CD4-positive, alpha-beta memory T cell (primary cell): ENCODE measurements at regions not wholly inside any gene's neighbourhood (a gene's known extent, or its start where the extent isn't known, plus 50 kb on each side); places are given as distances from the start of the nearest gene placed in this dataset.

ENCODE experiments used
- CTCF ChIA-PET: fragments of 350-600 bp; sonication (Branson Sonifier 250); formaldehyde crosslinking; loops from one replicate; lab custom pipeline; 2021; ENCODE audit warnings: inconsistent platforms; ENCODE audit not compliant: partially characterized antibody; lab: Charles Lee
- POLR2A ChIA-PET: fragments of 350-600 bp; sonication (Branson Sonifier 250); formaldehyde crosslinking; loops from one replicate; lab custom pipeline; 2021; ENCODE audit not compliant: partially characterized antibody; lab: Charles Lee
- DNase-seq, 5 donors: peaks; one replicate each; pipeline versions ENCODE4 v3.0.0 to v3.0.0-alpha.2; 2020 to 2022; ENCODE audit warnings: mixed read lengths in 1 of 5
- H3K27ac ChIP-seq: one replicate; pipeline ENCODE4 v1.7.0; 2013; ENCODE audit warnings: low read depth, low read length
- H3K27me3 ChIP-seq: 2 replicates; pipeline ENCODE4 v1.7.0; 2013; ENCODE audit warnings: mild to moderate bottlenecking, low read length, moderate library complexity; ENCODE audit not compliant: insufficient read depth
- H3K36me3 ChIP-seq: 2 replicates; pipeline ENCODE4 v1.7.0; 2013; ENCODE audit warnings: mild to moderate bottlenecking, low read length, moderate library complexity; ENCODE audit not compliant: insufficient read depth
- H3K4me1 ChIP-seq: 2 replicates; pipeline ENCODE4 v1.7.0; 2013; ENCODE audit warnings: mild to moderate bottlenecking, low read length, moderate library complexity; ENCODE audit not compliant: insufficient read depth
- H3K4me3 ChIP-seq, 2 donors: one replicate each; pipeline ENCODE4 v1.7.0; 2013; ENCODE audit warnings: low read length in 2 of 2, mild to moderate bottlenecking in 1 of 2
- H3K9me3 ChIP-seq, 2 donors: one replicate each; pipeline ENCODE4 v1.7.0; 2013; ENCODE audit warnings: low read length in 2 of 2, control low read depth in 1 of 2; ENCODE audit not compliant: control insufficient read depth in 1 of 2
- H3K27ac Mint-ChIP-seq, 7 donors: one replicate each; pipeline ENCODE4 v1.8.0; 2020 to 2021; ENCODE audit warnings: mixed read lengths in 7 of 7, mild to moderate bottlenecking in 6 of 7, inconsistent platforms in 3 of 7, moderate library complexity in 3 of 7
- H3K27me3 Mint-ChIP-seq, 2 donors: one replicate each; pipeline ENCODE4 v1.8.0; 2020 to 2021; ENCODE audit warnings: mixed read lengths in 2 of 2
- H3K36me3 Mint-ChIP-seq, 2 donors: one replicate each; pipeline ENCODE4 v1.8.0; 2020 to 2021; ENCODE audit warnings: mixed read lengths in 2 of 2, inconsistent platforms in 1 of 2, mild to moderate bottlenecking in 1 of 2
- H3K4me1 Mint-ChIP-seq, 4 donors: one replicate each; pipeline ENCODE4 v1.8.0; 2020 to 2021; ENCODE audit warnings: mixed read lengths in 4 of 4, mild to moderate bottlenecking in 1 of 4
- H3K4me3 Mint-ChIP-seq, 8 donors: one replicate each; pipeline ENCODE4 v1.8.0; 2020 to 2021; ENCODE audit warnings: mixed read lengths in 8 of 8, mild to moderate bottlenecking in 7 of 8, moderate library complexity in 6 of 8, inconsistent platforms in 3 of 8
- H3K9me3 Mint-ChIP-seq, 8 donors: one replicate each; pipeline ENCODE4 v1.8.0; 2020 to 2021; ENCODE audit warnings: mixed read lengths in 8 of 8, mild to moderate bottlenecking in 5 of 8, inconsistent platforms in 3 of 8, moderate library complexity in 1 of 8
- intact Hi-C: fragments of 100-400 bp; cut with micrococcal nuclease; formaldehyde crosslinking; loops from one replicate; pipeline ENCODE4 v1.15.1; 2023

GRCh38 chr6:95243053-95243452 is 334.3 kb upstream of the MANEA start:
- intact Hi-C loops: no loop called here
- Mint-ChIP-seq H3K27me3 (no peaks in the 10 kb centered on the region), H3K9me3 (no peaks in the 10 kb centered on the region), H3K4me3 (no peak overlapping the region), H3K36me3 (no peaks in the 10 kb centered on the region), H3K4me1 (no peaks in the 10 kb centered on the region), H3K27ac (no peak overlapping the region)
- Histone ChIP-seq H3K4me3 (no peak overlapping the region), H3K27ac (no peak overlapping the region), H3K27me3 (no peaks in the 10 kb centered on the region), H3K36me3 (no peaks in the 10 kb centered on the region), H3K4me1 (no peaks in the 10 kb centered on the region), H3K9me3 (no peaks in the 10 kb centered on the region)
- DNase-seq: no peak
- CTCF ChIA-PET: no interaction called here
- POLR2A ChIA-PET: no interaction called here

GRCh38 chr6:95244751-95245150 is 332.6 kb upstream of the MANEA start:
- CTCF ChIA-PET: no interaction called here
- POLR2A ChIA-PET: no interaction called here
- no peak for DNase-seq

GRCh38 chr6:95248499-95248898 is 328.8 kb upstream of the MANEA start:
- H3K27ac ChIP-seq: no peak overlapping the region
- H3K4me1 Mint-ChIP-seq: no peaks in the 10 kb centered on the region
- CTCF ChIA-PET: interaction anchor here (1.1 kb wide), 1 partner anchor 10 kb away, joined by 3 read pairs; no protein-coding TSS in a partner anchor
- H3K36me3 Mint-ChIP-seq: no peaks in the 10 kb centered on the region
- no peaks in the 10 kb centered on the region for H3K9me3 Mint-ChIP-seq
- no peak overlapping the region for H3K4me3 ChIP-seq
- no peaks in the 10 kb centered on the region for H3K27me3 Mint-ChIP-seq
- no peak for DNase-seq
- H3K27me3 ChIP-seq: no peaks in the 10 kb centered on the region
- H3K4me3 Mint-ChIP-seq: no peak overlapping the region
- intact Hi-C loops: no loop called here
- no peaks in the 10 kb centered on the region for H3K4me1 ChIP-seq
- POLR2A ChIA-PET: no interaction called here
- H3K27ac Mint-ChIP-seq: no peak overlapping the region
- H3K9me3 ChIP-seq: no peaks in the 10 kb centered on the region
- no peaks in the 10 kb centered on the region for H3K36me3 ChIP-seq

More at GRCh38 chr6:95244751-95245150, 332.6 kb upstream of the MANEA start:
- Histone ChIP-seq H3K4me1 (no peaks in the 10 kb centered on the region), H3K27me3 (no peaks in the 10 kb centered on the region), H3K9me3 (no peaks in the 10 kb centered on the region), H3K27ac (no peak overlapping the region), H3K36me3 (no peaks in the 10 kb centered on the region), H3K4me3 (no peak overlapping the region)
- no peaks in the 10 kb centered on the region for H3K9me3 Mint-ChIP-seq
- no peaks in the 10 kb centered on the region for H3K36me3 Mint-ChIP-seq
- no peak overlapping the region for H3K27ac Mint-ChIP-seq
- intact Hi-C loops: no loop called here
- H3K4me1 Mint-ChIP-seq: no peaks in the 10 kb centered on the region
- H3K27me3 Mint-ChIP-seq: no peaks in the 10 kb centered on the region
- H3K4me3 Mint-ChIP-seq: no peak overlapping the region

GRCh38 chr6:95249175-95249574 is 328.2 kb upstream of the MANEA start:
- intact Hi-C loops: no loop called here
- no peak for DNase-seq
- H3K27ac ChIP-seq: no peak overlapping the region
- Mint-ChIP-seq H3K9me3 (peaks cover 0 to 1% (median 0%) of the 10 kb centered on the region in 8 donors), H3K4me3 (no peak overlapping the region), H3K4me1 (no peaks in the 10 kb centered on the region), H3K36me3 (no peaks in the 10 kb centered on the region), H3K27me3 (no peaks in the 10 kb centered on the region), H3K27ac (no peak overlapping the region)
- H3K27me3 ChIP-seq: no peaks in the 10 kb centered on the region
- POLR2A ChIA-PET: no interaction called here
- H3K36me3 ChIP-seq: no peaks in the 10 kb centered on the region
- no peaks in the 10 kb centered on the region for H3K9me3 ChIP-seq
- no peak overlapping the region for H3K4me3 ChIP-seq
- CTCF ChIA-PET: no interaction called here
- no peaks in the 10 kb centered on the region for H3K4me1 ChIP-seq

- Histone ChIP-seq H3K27ac (no peak overlapping the region), H3K9me3 (no peaks in the 10 kb centered on the region), H3K4me3 (no peak overlapping the region), H3K36me3 (no peaks in the 10 kb centered on the region), H3K4me1 (no peaks in the 10 kb centered on the region), H3K27me3 (no peaks in the 10 kb centered on the region)
- Mint-ChIP-seq H3K4me3 (no peak overlapping the region), H3K4me1 (no peaks in the 10 kb centered on the region), H3K27me3 (no peaks in the 10 kb centered on the region), H3K36me3 (no peaks in the 10 kb centered on the region), H3K27ac (no peak overlapping the region), H3K9me3 (peaks cover 0 to 1% (median 0%) of the 10 kb centered on the region in 8 donors)
- intact Hi-C loops: no loop called here
- no peak for DNase-seq
- CTCF ChIA-PET: no interaction called here
- POLR2A ChIA-PET: no interaction called here
These were observed 327.7 kb upstream of the MANEA start for GRCh38 chr6:95249661-95250060.

GRCh38 chr6:95263840-95264239 is 313.5 kb upstream of the MANEA start:
- DNase-seq: no peak
- no peak overlapping the region for H3K27ac ChIP-seq
- H3K9me3 Mint-ChIP-seq: peaks cover 0 to 4% (median 0%) of the 10 kb centered on the region in 8 donors
- H3K27me3 Mint-ChIP-seq: peaks cover 0 to 3% of the 10 kb centered on the region in 2 donors
- ChIA-PET POLR2A (no interaction called here), CTCF (no interaction called here)
- H3K9me3 ChIP-seq: no peaks in the 10 kb centered on the region
- no peak overlapping the region for H3K27ac Mint-ChIP-seq
- no peaks in the 10 kb centered on the region for H3K27me3 ChIP-seq
- no peak overlapping the region for H3K4me3 Mint-ChIP-seq
- no peaks in the 10 kb centered on the region for H3K36me3 Mint-ChIP-seq
- H3K4me1 ChIP-seq: no peaks in the 10 kb centered on the region
- intact Hi-C loops: no loop called here
- H3K4me1 Mint-ChIP-seq: no peaks in the 10 kb centered on the region
- H3K4me3 ChIP-seq: no peak overlapping the region
- H3K36me3 ChIP-seq: no peaks in the 10 kb centered on the region

- Mint-ChIP-seq H3K4me3 (no peak overlapping the region), H3K4me1 (no peaks in the 10 kb centered on the region), H3K27ac (no peak overlapping the region), H3K9me3 (no peaks in the 10 kb centered on the region), H3K36me3 (no peaks in the 10 kb centered on the region), H3K27me3 (peaks cover 0 to 3% of the 10 kb centered on the region in 2 donors)
- Histone ChIP-seq H3K4me3 (no peak overlapping the region), H3K27ac (no peak overlapping the region), H3K27me3 (no peaks in the 10 kb centered on the region), H3K9me3 (no peaks in the 10 kb centered on the region), H3K36me3 (no peaks in the 10 kb centered on the region), H3K4me1 (no peaks in the 10 kb centered on the region)
- intact Hi-C loops: no loop called here
- ChIA-PET POLR2A (no interaction called here), CTCF (no interaction called here)
- no peak for DNase-seq
These were observed 310.6 kb upstream of the MANEA start for GRCh38 chr6:95266537-95267258.
